ENCODE measurements at regions not wholly inside any gene's neighbourhood (a gene's known extent, or its start where the extent isn't known, plus 50 kb on each side); places are given as distances from the start of the nearest gene placed in this dataset.

DNA sequence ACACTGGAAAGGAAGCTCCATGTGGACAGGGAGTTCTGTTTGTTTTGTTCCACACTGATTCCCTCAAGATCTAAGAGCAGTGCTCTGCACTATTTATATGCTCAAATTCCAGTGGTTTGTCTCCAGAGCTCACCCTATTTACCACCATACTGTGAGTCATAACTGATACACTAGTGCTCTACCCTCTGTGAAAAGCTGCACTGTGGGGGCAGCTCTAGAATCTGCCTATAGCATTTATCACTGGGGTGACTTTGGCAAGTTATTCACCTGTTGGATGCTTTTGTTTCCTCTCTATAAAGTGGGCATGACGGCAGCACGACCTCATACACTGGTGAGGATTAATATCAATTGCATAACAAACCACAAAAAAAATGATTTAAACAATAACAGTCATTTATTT lies 307.8 kb downstream of the NR2F1-AS1 start:
- DNase-seq: no peak

GRCh38 chr5:93272108-93272507 lies 308.9 kb downstream of the NR2F1-AS1 start:
- no peak for DNase-seq

DNA sequence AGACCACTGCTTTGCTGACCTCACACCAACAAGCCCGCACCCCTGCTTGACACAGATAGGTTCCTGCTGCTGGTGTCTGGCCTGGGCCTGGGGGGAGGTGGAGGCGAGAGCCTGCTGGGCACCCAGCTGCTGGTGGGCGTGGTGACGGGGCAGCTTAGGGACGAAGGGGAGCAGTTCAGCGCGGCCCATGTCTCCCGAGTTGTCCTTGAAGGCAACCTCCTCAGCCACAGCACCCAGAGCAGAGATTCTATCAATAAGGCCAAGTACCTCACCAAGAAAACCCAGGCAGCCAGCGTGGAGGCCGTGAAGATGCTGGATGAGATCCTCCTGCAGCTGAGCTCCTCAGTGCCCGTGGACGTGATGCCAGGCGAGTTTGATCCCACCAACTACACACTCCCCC lies 313.3 kb downstream of the NR2F1-AS1 start:
- DNase-seq: no peak

GRCh38 chr5:93267276-93267675 lies 313.7 kb downstream of the NR2F1-AS1 start:
- no peak for DNase-seq

DNA sequence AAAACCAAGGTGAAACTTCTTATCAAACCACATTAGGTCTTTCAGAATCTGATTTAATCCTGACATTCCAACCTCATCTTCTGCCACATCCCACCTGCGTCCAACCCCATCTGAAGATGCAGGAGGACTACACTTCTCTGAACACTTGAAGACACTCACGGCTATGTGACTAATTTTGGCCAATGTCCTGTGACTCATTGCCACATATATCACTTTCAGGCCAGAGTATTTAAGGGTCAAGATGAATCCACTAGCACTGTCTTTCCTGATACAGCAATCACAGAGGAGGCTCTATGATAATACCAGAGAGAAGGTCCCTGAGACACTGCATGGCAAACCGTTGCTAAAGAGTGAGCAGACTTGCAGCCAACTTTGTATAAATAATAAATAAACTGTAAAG lies 323.4 kb downstream of the NR2F1-AS1 start:
- DNase-seq: no peak

DNA sequence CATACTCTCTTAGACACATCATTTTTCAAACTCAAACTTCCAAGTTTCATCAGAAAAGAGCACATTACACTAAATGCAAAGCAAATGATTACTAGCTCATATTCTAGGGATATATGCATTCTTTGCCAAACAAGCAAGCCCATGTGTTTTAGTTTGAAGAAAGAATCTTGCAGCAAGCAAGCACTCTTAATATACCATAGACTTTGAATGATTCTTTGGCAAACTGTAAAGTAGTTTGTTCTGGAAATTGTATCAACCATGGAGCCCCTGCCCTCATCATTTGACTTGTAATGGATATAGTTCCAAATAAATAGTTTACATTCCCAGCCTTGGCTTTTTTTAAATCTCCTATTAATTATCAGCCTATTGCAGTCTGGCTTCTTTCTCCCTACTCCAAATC lies 325.2 kb downstream of the NR2F1-AS1 start:
- no peak for DNase-seq

- no peak for DNase-seq
Measured at GRCh38 chr5:93252165-93252564, 328.9 kb downstream of the NR2F1-AS1 start.

DNA sequence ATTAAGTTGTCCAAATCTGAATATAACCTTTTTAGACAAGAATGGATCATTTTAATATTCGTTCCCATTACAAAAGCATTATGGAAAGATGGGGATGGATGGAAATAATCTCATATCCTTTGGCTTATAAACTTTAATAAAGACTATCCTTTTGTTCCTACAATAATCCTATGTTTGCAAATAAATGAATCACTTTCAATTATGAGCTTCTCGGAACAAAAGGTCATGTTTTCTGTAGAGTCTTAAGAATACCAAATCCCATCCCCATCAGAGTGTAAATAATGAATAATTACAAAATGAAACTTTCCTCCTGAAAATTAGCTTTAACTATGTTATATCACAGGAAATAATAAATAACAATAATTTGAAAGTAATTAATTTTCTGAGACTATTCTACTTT lies 329.7 kb downstream of the NR2F1-AS1 start:
- no peak for DNase-seq

DNA sequence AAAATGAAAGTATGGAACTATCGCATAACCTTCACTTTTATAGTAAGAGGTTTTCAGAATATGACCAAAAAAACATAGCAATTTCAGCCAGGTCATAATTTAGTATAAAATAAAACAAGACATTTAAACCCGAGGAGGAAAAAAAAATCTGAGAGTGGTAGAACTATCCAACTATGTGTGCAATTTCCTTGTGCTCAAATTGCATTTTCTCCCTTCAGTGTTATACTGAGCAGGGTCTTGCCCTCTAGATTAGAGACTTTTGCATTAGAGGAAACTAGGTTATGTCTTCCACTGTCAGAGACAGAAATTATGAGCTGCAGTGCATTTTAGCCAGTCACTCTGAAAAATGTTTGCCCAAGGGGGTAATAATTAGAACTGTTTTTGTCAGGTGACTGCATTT lies 330.6 kb downstream of the NR2F1-AS1 start:
- no peak for DNase-seq

DNA sequence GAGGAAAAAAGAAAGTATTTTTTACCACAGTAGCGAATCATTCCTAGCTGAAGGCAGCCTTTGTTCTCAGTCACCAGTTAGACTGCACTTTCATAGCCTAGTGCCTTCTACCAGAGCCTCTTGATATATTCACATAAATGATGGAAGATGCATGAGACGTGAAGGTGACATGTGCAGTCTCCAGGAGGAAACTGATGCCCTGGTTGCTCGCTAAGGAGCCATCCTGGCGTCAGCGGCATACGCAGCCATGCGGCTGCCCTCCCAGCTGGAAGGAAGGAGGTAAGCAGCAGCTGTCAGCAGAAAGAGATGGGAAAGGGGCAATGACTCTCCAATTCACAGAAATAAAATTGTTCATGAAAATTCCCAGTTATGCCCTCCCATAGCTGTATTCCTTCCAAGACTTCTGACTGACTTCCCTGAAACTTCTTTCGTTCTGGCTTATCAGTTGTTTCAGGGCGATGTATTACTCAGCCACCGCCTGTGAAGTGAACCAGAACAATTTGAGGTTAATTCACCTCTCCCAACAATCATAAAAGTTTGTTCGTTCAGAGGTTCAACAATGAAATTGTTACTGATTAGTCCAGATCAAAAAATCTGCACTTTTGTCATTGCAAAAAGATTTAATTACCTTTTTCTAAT lies 331.2 kb downstream of the NR2F1-AS1 start:
- DNase-seq: no peak

DNA sequence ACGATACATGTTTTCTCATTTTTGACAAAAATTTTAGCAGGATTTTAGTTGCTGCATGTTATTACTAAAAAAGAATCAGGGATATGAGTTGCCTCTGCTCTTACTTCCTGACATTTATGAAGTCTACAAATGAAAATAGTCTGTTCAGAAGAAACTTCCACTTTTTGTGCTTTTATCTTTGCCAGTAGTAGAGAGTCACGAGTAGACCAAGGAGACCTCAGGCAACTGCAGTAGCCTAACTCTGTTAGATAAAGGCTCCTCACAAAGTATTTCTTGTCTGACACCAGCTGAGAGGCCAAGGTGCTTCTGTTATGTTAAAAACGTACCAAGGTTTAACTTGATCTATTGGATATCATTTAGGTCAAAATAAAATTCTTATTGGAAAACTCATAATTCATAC lies 333.9 kb downstream of the NR2F1-AS1 start:
- no peak for DNase-seq

DNA sequence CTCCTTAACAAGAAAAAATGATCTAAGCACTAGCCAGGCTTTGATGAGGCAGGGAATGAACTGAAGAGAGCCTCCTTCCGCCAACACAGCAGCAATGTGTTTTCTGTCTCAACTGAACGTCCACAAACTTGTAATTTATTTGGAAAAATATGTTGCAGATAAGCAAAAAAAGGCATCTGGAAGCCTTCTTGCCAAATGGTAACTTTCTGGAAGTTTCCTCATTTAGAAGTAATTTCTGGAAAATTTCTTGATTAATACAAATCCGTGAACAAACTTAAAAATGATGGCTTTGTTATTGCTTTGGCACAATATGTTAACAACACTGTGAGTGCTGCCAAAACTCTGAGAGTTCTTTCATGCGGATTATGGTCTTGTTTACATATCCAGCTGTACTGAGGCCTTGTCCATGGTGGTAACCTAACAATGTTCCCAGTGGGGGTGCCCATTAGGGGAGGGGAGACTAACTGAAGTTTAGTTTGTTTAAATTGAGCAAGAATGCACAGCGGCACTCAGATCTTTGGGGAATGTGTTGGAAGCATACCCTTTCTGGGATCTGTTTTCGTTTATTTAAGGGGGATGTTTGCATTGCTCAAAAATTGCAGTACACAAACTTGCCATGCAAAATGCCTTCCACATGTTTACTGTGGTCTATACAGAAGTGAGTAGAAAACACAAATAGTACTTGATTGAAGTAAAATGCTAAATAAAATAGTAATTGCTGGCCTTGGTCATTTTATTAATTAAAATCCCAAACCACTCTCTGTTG lies 334.7 kb downstream of the NR2F1-AS1 start:
- no peak for DNase-seq

- DNase-seq: no peak
Measured at GRCh38 chr5:93245226-93245625, 335.8 kb downstream of the NR2F1-AS1 start.

GRCh38 chr5:93243481-93243880 lies 337.5 kb downstream of the NR2F1-AS1 start:
- DNase-seq: no peak

GRCh38 chr5:93240228-93240834 lies 340.7 kb downstream of the NR2F1-AS1 start:
- DNase-seq: no peak

GRCh38 chr5:93236807-93237421 lies 344.1 kb downstream of the NR2F1-AS1 start:
- no peak for DNase-seq

DNA sequence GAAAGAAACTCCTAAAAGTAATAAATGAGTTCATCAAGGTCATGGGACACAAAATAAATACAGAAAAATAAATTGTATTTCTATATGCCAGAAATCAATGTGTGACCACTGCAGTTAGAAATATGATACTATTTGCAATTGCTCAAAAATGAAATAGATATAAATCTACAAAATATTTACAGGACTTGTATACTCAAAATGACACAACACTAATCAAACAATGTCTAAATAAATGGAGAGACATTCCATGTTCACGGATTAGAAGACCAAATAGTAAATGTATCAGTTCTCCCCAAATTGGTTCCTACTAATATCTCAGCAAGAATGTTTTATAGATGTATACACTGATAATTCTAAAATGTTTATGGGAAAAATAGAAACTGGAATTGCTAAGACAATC lies 345.3 kb downstream of the NR2F1-AS1 start:
- no peak for DNase-seq

GRCh38 chr5:93226202-93226735 lies 354.8 kb downstream of the NR2F1-AS1 start:
- DNase-seq: no peak

DNA sequence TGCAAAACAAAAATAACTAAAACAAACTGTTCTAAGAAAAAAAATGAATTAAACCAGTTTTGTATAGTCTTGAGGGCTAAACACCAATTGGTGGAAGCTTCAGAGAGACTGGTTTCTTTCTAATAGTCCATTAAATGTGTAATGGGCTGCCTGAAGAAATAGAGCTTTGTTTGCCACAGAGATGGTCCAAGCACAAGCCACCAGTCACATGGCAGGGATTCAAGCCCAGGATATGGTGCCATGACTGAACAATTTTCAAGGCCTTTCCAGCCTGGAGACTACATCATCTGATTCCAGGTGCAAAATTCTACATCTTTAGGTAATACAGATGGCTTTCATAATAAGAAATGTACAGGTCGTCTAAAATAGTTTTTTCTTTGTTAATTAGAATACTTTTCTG lies 355.3 kb downstream of the NR2F1-AS1 start:
- DNase-seq: no peak

- no peak for DNase-seq
Measured at GRCh38 chr5:93224624-93225023, 356.4 kb downstream of the NR2F1-AS1 start.

GRCh38 chr5:93221773-93222172 lies 359.2 kb downstream of the NR2F1-AS1 start:
- no peak for DNase-seq

DNA sequence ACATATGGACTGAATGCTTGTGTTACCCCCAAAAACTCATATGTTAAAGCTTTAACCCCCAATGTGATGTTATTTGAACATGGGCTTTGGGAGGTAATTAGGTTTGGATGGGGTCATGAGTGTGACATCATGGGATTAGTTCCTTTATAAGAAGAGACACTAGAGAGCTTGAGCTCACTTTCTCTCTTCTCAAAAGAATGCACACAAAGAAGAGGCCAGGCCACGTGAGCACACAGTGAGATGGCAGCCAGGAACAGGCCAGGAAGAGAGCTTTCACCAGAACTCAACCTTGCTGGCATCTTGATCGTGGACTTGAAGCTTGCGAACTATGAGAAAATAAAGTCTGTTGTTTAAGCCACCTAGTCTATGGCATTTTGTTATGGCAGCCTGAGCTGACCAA lies 360.6 kb downstream of the NR2F1-AS1 start:
- no peak for DNase-seq

- no peak for DNase-seq
Measured at GRCh38 chr5:93219641-93220145, 361.3 kb downstream of the NR2F1-AS1 start.

Data from stimulated activated CD4-positive, alpha-beta T cell treated with anti-CD3 and anti-CD28 coated beads, Interleukin-4, amount 100 ng/mL, for 24 hours (primary cell).